ENCODE measurements at regions not wholly inside any gene's neighbourhood (a gene's known extent, or its start where the extent isn't known, plus 50 kb on each side); places are given as distances from the start of the nearest gene placed in this dataset.
"Not testable (repeated sequence)": the region's sequence is repeated elsewhere in the genome, so short reads cannot be mapped to it uniquely, and the experiment has no call there.

GRCh38 chr12:127600211-127600610 lies 666.8 kb upstream of the TMEM132C start:
- H3K4me1 ChIP-seq (ENCODE audit: control insufficient read depth in 2 of 3, insufficient read depth in 2 of 3, low read depth in 1 of 3, low read length in 3 of 3): no peaks in the 10 kb centered on the region
- no peak overlapping the region for H3K27ac ChIP-seq (ENCODE audit: low read depth in 2 of 2, low read length in 2 of 2)
- H3K4me3 ChIP-seq (ENCODE audit: low read length in 3 of 3): no peak overlapping the region
- H3K27me3 ChIP-seq (ENCODE audit: control insufficient read depth, insufficient read depth, low read length): no peaks in the 10 kb centered on the region
- H3K9me3 ChIP-seq (ENCODE audit: control insufficient read depth in 2 of 3, insufficient read depth in 1 of 3, low read length in 3 of 3): no peaks in the 10 kb centered on the region
- intact Hi-C loops (cut with DNase I): no loop called here
- H3K36me3 ChIP-seq (ENCODE audit: control insufficient read depth in 2 of 3, insufficient read depth in 3 of 3, low read length in 3 of 3): no peaks in the 10 kb centered on the region
- DNase-seq (no peak), FAIRE-seq (no peak)
- H3K9ac ChIP-seq (ENCODE audit: low read length in 3 of 3): no peak overlapping the region
- TF ChIP-seq CTCF (IDR thresholded peaks at IDR 0.05; ENCODE audit: borderline replicate concordance, extremely low read depth, insufficient read depth): no peak

- no peak for TF ChIP-seq CTCF (IDR thresholded peaks at IDR 0.05; ENCODE audit: borderline replicate concordance, extremely low read depth, insufficient read depth)
- intact Hi-C loops (cut with DNase I): no loop called here
- DNase-seq (no peak), FAIRE-seq (no peak)
- H3K36me3 ChIP-seq (ENCODE audit: control insufficient read depth in 2 of 3, insufficient read depth in 3 of 3, low read length in 3 of 3): no peaks in the 10 kb centered on the region
- no peak overlapping the region for H3K9ac ChIP-seq (ENCODE audit: low read length in 3 of 3)
- H3K27ac ChIP-seq (ENCODE audit: low read depth in 2 of 2, low read length in 2 of 2): no peak overlapping the region
- H3K27me3 ChIP-seq (ENCODE audit: control insufficient read depth, insufficient read depth, low read length): no peaks in the 10 kb centered on the region
- H3K4me3 ChIP-seq (ENCODE audit: low read length in 3 of 3): no peak overlapping the region
- no peaks in the 10 kb centered on the region for H3K4me1 ChIP-seq (ENCODE audit: control insufficient read depth in 2 of 3, insufficient read depth in 2 of 3, low read depth in 1 of 3, low read length in 3 of 3)
- no peaks in the 10 kb centered on the region for H3K9me3 ChIP-seq (ENCODE audit: control insufficient read depth in 2 of 3, insufficient read depth in 1 of 3, low read length in 3 of 3)
Measured at GRCh38 chr12:127606476-127607015, 660.4 kb upstream of the TMEM132C start.

GRCh38 chr12:127607146-127607725 lies 659.7 kb upstream of the TMEM132C start:
- H3K36me3 ChIP-seq (ENCODE audit: control insufficient read depth in 2 of 3, insufficient read depth in 3 of 3, low read length in 3 of 3): no peaks in the 10 kb centered on the region
- intact Hi-C loops (cut with DNase I): no loop called here
- H3K4me1 ChIP-seq (ENCODE audit: control insufficient read depth in 2 of 3, insufficient read depth in 2 of 3, low read depth in 1 of 3, low read length in 3 of 3): no peaks in the 10 kb centered on the region
- FAIRE-seq (no peak), DNase-seq (no peak)
- TF ChIP-seq CTCF (IDR thresholded peaks at IDR 0.05; ENCODE audit: borderline replicate concordance, extremely low read depth, insufficient read depth): no peak
- no peaks in the 10 kb centered on the region for H3K27me3 ChIP-seq (ENCODE audit: control insufficient read depth, insufficient read depth, low read length)
- H3K9me3 ChIP-seq (ENCODE audit: control insufficient read depth in 2 of 3, insufficient read depth in 1 of 3, low read length in 3 of 3): no peaks in the 10 kb centered on the region
- no peak overlapping the region for H3K27ac ChIP-seq (ENCODE audit: low read depth in 2 of 2, low read length in 2 of 2)
- H3K4me3 ChIP-seq (ENCODE audit: low read length in 3 of 3): no peak overlapping the region
- H3K9ac ChIP-seq (ENCODE audit: low read length in 3 of 3): no peak overlapping the region

- DNase-seq; intact Hi-C loops (cut with DNase I); H3K4me1 ChIP-seq (ENCODE audit: control insufficient read depth in 2 of 3, insufficient read depth in 2 of 3, low read depth in 1 of 3, low read length in 3 of 3); H3K9ac ChIP-seq (ENCODE audit: low read length in 3 of 3); H3K4me3 ChIP-seq (ENCODE audit: low read length in 3 of 3); H3K27me3 ChIP-seq (ENCODE audit: control insufficient read depth, insufficient read depth, low read length); H3K27ac ChIP-seq (ENCODE audit: low read depth in 2 of 2, low read length in 2 of 2); H3K36me3 ChIP-seq (ENCODE audit: control insufficient read depth in 2 of 3, insufficient read depth in 3 of 3, low read length in 3 of 3); FAIRE-seq; H3K9me3 ChIP-seq (ENCODE audit: control insufficient read depth in 2 of 3, insufficient read depth in 1 of 3, low read length in 3 of 3): not testable (repeated sequence)
Measured at GRCh38 chr12:127608359-127608758, 658.6 kb upstream of the TMEM132C start.
